ENCODE measurements at regions not wholly inside any gene's neighbourhood (a gene's known extent, or its start where the extent isn't known, plus 50 kb on each side); places are given as distances from the start of the nearest gene placed in this dataset.

- TF ChIP-seq TAF1 (IDR thresholded peaks at IDR 0.05; ENCODE audit: borderline replicate concordance, insufficient read depth, low read length): no peak
- no peak for TF ChIP-seq REST (IDR thresholded peaks at IDR 0.05; ENCODE audit: insufficient read depth in 1 of 2, low read depth in 2 of 2, low read length in 2 of 2)
- TF ChIP-seq FOXP2 (optimal IDR thresholded peaks at IDR 0.05; ENCODE audit: borderline replicate concordance, extremely low read depth, extremely low read length, insufficient read depth): no peak
- TF ChIP-seq SIN3A (IDR thresholded peaks at IDR 0.05; ENCODE audit: borderline replicate concordance, insufficient read depth, low read length): no peak
These were observed 395.1 kb downstream of the RAB28 start for GRCh38 chr4:13088726-13089658.

GRCh38 chr4:13087041-13087440 lies 397.1 kb downstream of the RAB28 start:
- TF ChIP-seq SIN3A (IDR thresholded peaks at IDR 0.05; ENCODE audit: borderline replicate concordance, insufficient read depth, low read length): no peak
- TF ChIP-seq TAF1 (IDR thresholded peaks at IDR 0.05; ENCODE audit: borderline replicate concordance, insufficient read depth, low read length): no peak
- TF ChIP-seq FOXP2 (optimal IDR thresholded peaks at IDR 0.05; ENCODE audit: borderline replicate concordance, extremely low read depth, extremely low read length, insufficient read depth): no peak
- no peak for TF ChIP-seq POLR2AphosphoS5 (IDR thresholded peaks at IDR 0.05; ENCODE audit: low read depth, low read length)
- no peak for TF ChIP-seq REST (IDR thresholded peaks at IDR 0.05; ENCODE audit: insufficient read depth in 1 of 2, low read depth in 2 of 2, low read length in 2 of 2)

GRCh38 chr4:13084210-13084609 lies 399.9 kb downstream of the RAB28 start:
- TF ChIP-seq TAF1 (IDR thresholded peaks at IDR 0.05; ENCODE audit: borderline replicate concordance, insufficient read depth, low read length) (no peak), SIN3A (IDR thresholded peaks at IDR 0.05; ENCODE audit: borderline replicate concordance, insufficient read depth, low read length) (no peak), FOXP2 (optimal IDR thresholded peaks at IDR 0.05; ENCODE audit: borderline replicate concordance, extremely low read depth, extremely low read length, insufficient read depth) (no peak), REST (IDR thresholded peaks at IDR 0.05; ENCODE audit: insufficient read depth in 1 of 2, low read depth in 2 of 2, low read length in 2 of 2) (no peak), POLR2AphosphoS5 (IDR thresholded peaks at IDR 0.05; ENCODE audit: low read depth, low read length) (no peak)

- TF ChIP-seq SIN3A (IDR thresholded peaks at IDR 0.05; ENCODE audit: borderline replicate concordance, insufficient read depth, low read length) (no peak), TAF1 (IDR thresholded peaks at IDR 0.05; ENCODE audit: borderline replicate concordance, insufficient read depth, low read length) (no peak), REST (IDR thresholded peaks at IDR 0.05; ENCODE audit: insufficient read depth in 1 of 2, low read depth in 2 of 2, low read length in 2 of 2) (no peak), POLR2AphosphoS5 (IDR thresholded peaks at IDR 0.05; ENCODE audit: low read depth, low read length) (no peak), FOXP2 (optimal IDR thresholded peaks at IDR 0.05; ENCODE audit: borderline replicate concordance, extremely low read depth, extremely low read length, insufficient read depth) (no peak)
These were observed 402.3 kb downstream of the RAB28 start for GRCh38 chr4:13081830-13082229.
